HCT116 (cell line): ENCODE measurements at regions not wholly inside any gene's neighbourhood (a gene's known extent, or its start where the extent isn't known, plus 50 kb on each side); places are given as distances from the start of the nearest gene placed in this dataset.

ENCODE experiments used
- ATAC-seq: fragments of 200-7000 bp; cut with Tn5 transposase; 2 replicates; pipeline ENCODE4 v1.9.1; 2020; ENCODE audit warnings: mild to moderate bottlenecking, moderate library complexity
- BruUV-seq: library from RNA; stranded (reverse); fragments of 400-500 nt; replicated peaks from 2 replicates; lab custom pipeline; 2021; lab: Mats Ljungman, UMichigan
- CTCF ChIA-PET: fragments of 300-600 bp; sonication (Branson Sonifier 250); formaldehyde crosslinking; loops from one replicate; lab custom pipeline; 2021; ENCODE audit warnings: antibody characterized with exemption; lab: Charles Lee
- POLR2A ChIA-PET: fragments of 300-600, 350-600 bp; sonication (Branson Sonifier 250); formaldehyde crosslinking; loops from one replicate; lab custom pipeline; 2021; ENCODE audit warnings: antibody characterized with exemption; lab: Charles Lee
- RAD21 ChIA-PET, 2 experiments: fragments of 300-600 bp; sonication (Branson Sonifier 250); formaldehyde crosslinking; loops; one replicate each; lab custom pipeline; 2023; ENCODE audit warnings: low total read pairs in 2 of 2; ENCODE audit not compliant: uncharacterized antibody in 2 of 2, unreplicated experiment in 2 of 2, low non-redundant PET in 1 of 2; lab: Charles Lee
- DNase-seq: peaks from one replicate; pipeline ENCODE4 v3.0.0-alpha.2; 2010; ENCODE audit warnings: low read depth, low spot score
- H2AFZ ChIP-seq: fragments of 200-600 bp; shearing (Covaris generic), sonication (generic); 2 replicates; pipeline ENCODE4 v1.6.1; 2017; ENCODE audit warnings: low read depth, mixed run types, mixed read lengths, antibody characterized with exemption, low read length; ENCODE audit not compliant: poor library complexity, severe bottlenecking
- H3K27ac ChIP-seq: 2 replicates; pipeline ENCODE4 v1.5.1; 2012; ENCODE audit warnings: low read depth, low read length
- H3K27me3 ChIP-seq: fragments of 200-600 bp; sonication (generic); 2 replicates; pipeline ENCODE4 v1.6.1; 2016; ENCODE audit warnings: mixed run types, low read length, mixed read lengths; ENCODE audit not compliant: insufficient read depth
- H3K36me3 ChIP-seq, 2 experiments: fragments of 200-500 bp in 1 of 2; fragments of 200-600 bp in 1 of 2; sonication (Bioruptor generic) in 1 of 2; sonication (generic) in 1 of 2; 2 replicates each; pipeline versions ENCODE4 v1.5.1 to v1.6.1; 2014 to 2016; ENCODE audit warnings: low read length in 2 of 2, inconsistent platforms in 1 of 2, mixed read lengths in 1 of 2, mixed run types in 1 of 2; ENCODE audit not compliant: insufficient read depth in 2 of 2, control insufficient read depth in 1 of 2
- H3K4me1 ChIP-seq, 2 experiments: fragments of 200-600 bp in 1 of 2; sonication (generic) in 1 of 2; 2 replicates each; pipeline versions ENCODE4 v1.5.1 to v1.6.1; 2012 to 2017; ENCODE audit warnings: low read length in 2 of 2, inconsistent platforms in 1 of 2, mild to moderate bottlenecking in 1 of 2, mixed read lengths in 1 of 2, mixed run types in 1 of 2, moderate library complexity in 1 of 2; ENCODE audit not compliant: insufficient read depth in 2 of 2, control insufficient read depth in 1 of 2
- H3K4me2 ChIP-seq: fragments of 200-600 bp; sonication (generic); 2 replicates; pipeline ENCODE4 v1.6.1; 2017; ENCODE audit warnings: mixed run types, low read length, mixed read lengths
- H3K4me3 ChIP-seq, 2 experiments: fragments of 200-600 bp in 1 of 2; sonication (generic) in 1 of 2; replicated peaks in 1 of 2; 2 replicates each; pipeline ENCODE4 v1.5.1; 2011 to 2016; ENCODE audit warnings: low read length in 2 of 2, control low read depth in 1 of 2, low read depth in 1 of 2, mild to moderate bottlenecking in 1 of 2, mixed read lengths in 1 of 2, mixed run types in 1 of 2
- H3K79me2 ChIP-seq: fragments of 200-600 bp; sonication (generic); 2 replicates; pipeline ENCODE4 v1.6.1; 2017; ENCODE audit warnings: mild to moderate bottlenecking, mixed run types, low read length, moderate library complexity, mixed read lengths; ENCODE audit not compliant: insufficient read depth
- H3K9ac ChIP-seq: fragments of 200-600 bp; sonication (generic); 2 replicates; pipeline ENCODE4 v1.6.1; 2016; ENCODE audit warnings: low read length, mixed read lengths
- H3K9me2 ChIP-seq: fragments of 200-600 bp; sonication (generic), shearing (Covaris generic); 2 replicates; pipeline ENCODE4 v1.6.1; 2017; ENCODE audit warnings: mixed run types, mild to moderate bottlenecking, moderate library complexity; ENCODE audit not compliant: insufficient read depth
- H3K9me3 ChIP-seq, 2 experiments: fragments of 200-500 bp in 1 of 2; fragments of 200-600 bp in 1 of 2; sonication (Bioruptor generic) in 1 of 2; sonication (generic) in 1 of 2; 2 replicates each; pipeline ENCODE4 v1.6.1; 2014 to 2017; ENCODE audit warnings: low read length in 2 of 2, mixed read lengths in 2 of 2, inconsistent platforms in 1 of 2, low read depth in 1 of 2, mild to moderate bottlenecking in 1 of 2, mixed run types in 1 of 2, moderate library complexity in 1 of 2; ENCODE audit not compliant: control insufficient read depth in 1 of 2, insufficient read depth in 1 of 2
- H4K20me1 ChIP-seq: fragments of 200-600 bp; sonication (generic), shearing (Covaris generic); 2 replicates; pipeline ENCODE4 v1.6.1; 2017; ENCODE audit warnings: mixed run types, mild to moderate bottlenecking, moderate library complexity; ENCODE audit not compliant: insufficient read depth
- ATF3 ChIP-seq: IDR thresholded peaks from 2 replicates; pipeline ENCODE4 v1.6.1; 2012
- CEBPB ChIP-seq: IDR thresholded peaks from 2 replicates; pipeline ENCODE4 v1.6.1; 2012; ENCODE audit warnings: low read depth
- CTCF ChIP-seq, 3 experiments: fragments of 200-600 bp in 1 of 3; sonication (generic) in 1 of 3; IDR thresholded peaks in 2 of 3; conservative IDR thresholded peaks in 1 of 3; 2 replicates each; pipeline ENCODE4 v1.5.1; 2012 to 2017; ENCODE audit warnings: low read depth in 2 of 3, low read length in 2 of 3, antibody characterized with exemption in 1 of 3, borderline replicate concordance in 1 of 3, control low read depth in 1 of 3, mild to moderate bottlenecking in 1 of 3, mixed read lengths in 1 of 3, mixed run types in 1 of 3, moderate library complexity in 1 of 3; ENCODE audit not compliant: insufficient read depth in 1 of 3
- ELF1 ChIP-seq: IDR thresholded peaks from 2 replicates; pipeline ENCODE4 v1.6.1; 2012; ENCODE audit warnings: low read depth, borderline replicate concordance
- JUND ChIP-seq: IDR thresholded peaks from 2 replicates; pipeline ENCODE4 v1.6.1; 2012
- MAX ChIP-seq: IDR thresholded peaks from 2 replicates; pipeline ENCODE4 v1.6.1; 2012
- RAD21 ChIP-seq: IDR thresholded peaks from 2 replicates; pipeline ENCODE4 v1.6.1; 2012; ENCODE audit warnings: low read depth, mild to moderate bottlenecking
- REST ChIP-seq: IDR thresholded peaks from 2 replicates; pipeline ENCODE4 v1.6.1; 2012; ENCODE audit warnings: low read depth
- TCF7L2 ChIP-seq: IDR thresholded peaks from 2 replicates; pipeline ENCODE4 v1.7.0; 2011; ENCODE audit warnings: borderline replicate concordance, inconsistent platforms; ENCODE audit not compliant: insufficient read depth, insufficient read length; ENCODE audit errors: extremely low read depth
- YY1 ChIP-seq: IDR thresholded peaks from 2 replicates; pipeline ENCODE4 v1.6.1; 2011; ENCODE audit warnings: low read length, low read depth, moderate library complexity, mild to moderate bottlenecking; ENCODE audit not compliant: insufficient replicate concordance; ENCODE audit errors: extremely low read depth
- ZFX ChIP-seq: fragments of 450-650 bp; IDR thresholded peaks from 2 replicates; pipeline ENCODE4 v1.6.1; 2017
- ZNF274 ChIP-seq: fragments of 200-500 bp; sonication (Bioruptor generic); IDR thresholded peaks from 2 replicates; pipeline ENCODE4 v1.6.1; 2014; ENCODE audit warnings: mild to moderate bottlenecking, low read depth, low read length, inconsistent platforms
- intact Hi-C: fragments of 100-400 bp; cut with micrococcal nuclease; formaldehyde crosslinking; loops from 2 replicates; pipeline ENCODE4 v1.10.0; 2022

GRCh38 chr2:167898340-167898739 is 349.1 kb downstream of the STK39 start (continued):
- no peak for TF ChIP-seq ZFX
- TF ChIP-seq TCF7L2 = no peak
- no peak for TF ChIP-seq ZNF274

- DNase-seq (no peak), ATAC-seq (no peak)
- Histone ChIP-seq H3K4me2 (no peak overlapping the region), H3K27ac (no peak overlapping the region), H3K9me3 (no peaks in the 10 kb centered on the region), H3K9ac (no peak overlapping the region), H3K4me1 (no peaks in the 10 kb centered on the region), H3K4me3 (no peak overlapping the region), H3K79me2 (no peaks in the 10 kb centered on the region), H3K9me2 (no peaks in the 10 kb centered on the region), H4K20me1 (no peaks in the 10 kb centered on the region), H3K27me3 (peaks cover 23% of the 10 kb centered on the region), H2AFZ (no peak overlapping the region), H3K36me3 (no peaks in the 10 kb centered on the region)
- ChIA-PET RAD21 (no interaction called here), POLR2A (no interaction called here), CTCF (no interaction called here)
- BruUV-seq = no TSS peak
- TF ChIP-seq ATF3 (no peak), RAD21 (no peak), ELF1 (no peak)
- intact Hi-C loops = no loop called here
Measured at GRCh38 chr2:167891841-167892240, 355.6 kb downstream of the STK39 start.

- no peak for DNase-seq
- RAD21 ChIA-PET = no interaction called here
- Histone ChIP-seq H4K20me1 (no peaks in the 10 kb centered on the region), H3K9me2 (no peaks in the 10 kb centered on the region), H3K9me3 (no peaks in the 10 kb centered on the region), H3K27me3 (peaks cover 23% of the 10 kb centered on the region), H3K27ac (no peak overlapping the region), H3K4me3 (no peak overlapping the region), H3K79me2 (no peaks in the 10 kb centered on the region), H3K4me2 (no peak overlapping the region), H3K4me1 (no peaks in the 10 kb centered on the region), H3K36me3 (no peaks in the 10 kb centered on the region), H2AFZ (no peak overlapping the region), H3K9ac (no peak overlapping the region)
- no peak for ATAC-seq
- POLR2A ChIA-PET = no interaction called here
- BruUV-seq = no TSS peak
- intact Hi-C loops = no loop called here
- CTCF ChIA-PET = no interaction called here
- TF ChIP-seq ZFX (no peak), ATF3 (no peak), CTCF (IDR thresholded peaks at IDR 0.05 in 2 of 3, conservative IDR thresholded peaks at IDR 0.05 in 1 of 3; ENCODE audit: borderline replicate concordance in 1 of 3, insufficient read depth in 1 of 3, low read depth in 2 of 3, low read length in 2 of 3) (no peak), REST (no peak), TCF7L2 (no peak), ELF1 (no peak), MAX (no peak), YY1 (no peak), CEBPB (no peak), JUND (no peak)
Measured at GRCh38 chr2:167890739-167891138, 356.7 kb downstream of the STK39 start.
